HG03432 (cell line): ENCODE measurements at regions not wholly inside any gene's neighbourhood (a gene's known extent, or its start where the extent isn't known, plus 50 kb on each side); places are given as distances from the start of the nearest gene placed in this dataset.
A peak's percentile ranks its signal among the peaks of the same experiment; 100 is the strongest.
"Not testable (repeated sequence)": the region's sequence is repeated elsewhere in the genome, so short reads cannot be mapped to it uniquely, and the experiment has no call there.

Experiments
- ATAC-seq: cut with Tn5 transposase; IDR thresholded peaks from one replicate; pipeline ENCODE4 v1.9.1; 2021; ENCODE audit warnings: mild to moderate bottlenecking, moderate library complexity; ENCODE audit not compliant: unreplicated experiment

DNA sequence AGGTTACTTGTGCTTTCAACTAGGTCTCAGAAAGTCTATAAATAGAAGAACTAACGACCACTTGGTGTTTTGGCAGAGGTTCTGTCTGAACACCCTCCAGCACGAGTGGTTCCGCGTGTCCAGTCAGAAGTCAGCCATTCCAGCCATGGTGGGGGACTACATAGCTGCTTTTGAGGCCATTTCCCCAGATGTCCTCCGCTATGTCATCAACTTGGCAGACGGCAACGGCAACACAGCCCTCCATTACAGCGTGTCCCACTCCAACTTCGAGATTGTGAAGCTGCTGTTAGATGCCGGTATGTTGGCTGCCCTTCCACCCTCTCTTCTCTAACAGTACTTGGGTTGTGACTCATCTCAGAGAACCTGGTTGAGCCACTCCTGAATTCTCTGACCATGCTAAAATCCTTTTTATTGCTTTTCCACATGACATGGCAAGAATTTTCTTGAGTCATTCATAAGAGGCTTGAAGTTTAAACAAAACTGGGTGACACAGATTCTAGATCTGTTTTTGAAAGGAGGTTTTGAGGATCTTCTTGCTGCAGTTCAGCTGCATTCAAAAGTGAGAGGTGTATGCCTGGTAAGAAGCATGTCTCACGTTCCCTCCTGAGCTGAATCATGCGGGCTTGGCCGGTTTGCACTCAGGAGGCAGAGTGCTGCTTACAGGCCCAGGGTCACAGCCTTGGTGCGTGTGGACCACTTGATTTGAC is 103.1 kb upstream of the DMRT1 start:
- no peak for ATAC-seq

DNA sequence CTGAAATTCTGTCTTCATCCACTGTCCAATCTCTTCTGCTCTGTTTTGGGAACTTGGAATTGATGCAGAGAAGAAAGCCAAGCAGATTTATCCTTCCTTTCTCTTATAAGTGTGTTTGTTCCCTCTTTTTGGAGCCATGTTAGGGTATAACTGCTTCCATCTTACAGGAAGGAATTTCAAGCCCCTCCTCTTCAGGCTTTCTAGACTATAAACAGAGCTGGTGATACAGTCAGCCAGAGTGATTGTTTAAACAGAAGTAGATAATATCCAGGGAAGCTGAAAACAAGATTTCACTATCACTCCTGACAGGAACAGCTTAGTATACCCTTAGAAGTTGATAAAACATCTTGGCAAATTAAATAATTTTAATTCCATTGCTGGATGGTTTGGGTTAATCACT is 102.1 kb upstream of the DMRT1 start:
- ATAC-seq = no peak

DNA sequence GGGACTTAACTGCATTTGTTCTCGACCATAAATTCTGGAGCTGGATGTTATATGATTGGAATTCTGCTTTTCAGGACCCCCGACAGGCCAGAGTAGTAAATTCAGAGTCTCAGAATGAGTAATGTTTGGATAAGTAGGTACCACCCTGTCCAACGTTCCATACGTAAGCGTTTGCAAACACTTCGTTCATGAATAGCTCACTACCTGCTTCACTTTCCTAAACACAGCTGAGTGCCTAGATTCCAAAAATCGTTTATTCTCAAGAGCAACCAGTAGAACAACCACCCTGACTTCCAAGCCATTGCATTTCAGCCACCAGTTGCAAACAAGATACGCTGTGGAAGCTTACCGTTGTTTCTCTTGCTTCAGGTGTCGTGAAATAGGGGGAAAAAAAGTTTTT is 101.3 kb upstream of the DMRT1 start:
- no peak for ATAC-seq

DNA sequence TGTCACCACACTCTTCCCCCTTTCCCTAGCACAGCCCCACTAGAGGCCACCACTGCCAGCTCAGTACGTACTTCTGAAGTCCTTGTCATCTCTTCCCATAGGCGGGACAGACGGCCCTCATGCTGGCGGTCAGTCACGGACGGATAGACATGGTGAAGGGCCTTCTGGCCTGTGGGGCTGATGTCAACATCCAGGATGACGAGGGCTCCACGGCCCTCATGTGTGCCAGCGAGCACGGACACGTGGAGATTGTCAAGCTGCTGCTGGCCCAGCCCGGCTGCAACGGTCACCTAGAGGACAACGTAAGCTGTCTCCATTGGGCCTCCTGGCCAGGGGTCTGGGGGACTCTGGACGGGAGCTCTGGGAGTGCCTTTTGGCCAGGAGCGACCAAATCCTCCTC is 99.4 kb upstream of the DMRT1 start:
- ATAC-seq = no peak

DNA sequence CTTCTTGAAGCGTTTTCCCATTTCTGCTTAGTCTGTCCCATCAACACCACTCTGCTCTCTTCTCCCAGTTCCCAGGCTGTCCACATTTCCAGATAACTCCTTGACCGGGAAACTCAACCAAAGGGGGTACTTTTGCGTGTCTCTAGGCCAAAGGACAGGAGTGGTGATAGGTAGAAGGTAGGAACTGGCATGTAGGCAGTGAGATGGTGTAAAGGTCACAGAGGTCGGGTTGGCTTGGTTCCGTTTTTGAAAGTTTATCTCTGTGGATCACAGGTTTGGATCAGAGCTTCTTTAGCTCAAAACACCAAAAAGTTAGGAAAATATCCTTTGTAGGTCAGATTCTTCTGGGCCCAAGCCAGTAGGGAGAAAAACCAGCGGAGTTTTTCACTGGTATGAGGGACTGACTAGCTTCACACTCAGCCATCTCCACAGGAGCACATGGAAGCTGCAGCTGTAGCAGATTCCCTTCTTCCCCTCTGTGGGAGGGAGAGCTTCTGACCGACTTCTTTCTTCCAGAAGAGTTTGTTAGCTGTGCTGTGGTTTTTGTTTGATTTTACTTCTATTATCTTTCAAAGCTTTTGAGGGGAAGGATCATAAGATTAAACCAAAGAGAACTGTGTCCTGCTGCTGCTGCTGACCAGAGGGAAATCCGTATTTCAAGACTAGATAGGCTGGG is 98.4 kb upstream of the DMRT1 start:
- ATAC-seq = no peak

DNA sequence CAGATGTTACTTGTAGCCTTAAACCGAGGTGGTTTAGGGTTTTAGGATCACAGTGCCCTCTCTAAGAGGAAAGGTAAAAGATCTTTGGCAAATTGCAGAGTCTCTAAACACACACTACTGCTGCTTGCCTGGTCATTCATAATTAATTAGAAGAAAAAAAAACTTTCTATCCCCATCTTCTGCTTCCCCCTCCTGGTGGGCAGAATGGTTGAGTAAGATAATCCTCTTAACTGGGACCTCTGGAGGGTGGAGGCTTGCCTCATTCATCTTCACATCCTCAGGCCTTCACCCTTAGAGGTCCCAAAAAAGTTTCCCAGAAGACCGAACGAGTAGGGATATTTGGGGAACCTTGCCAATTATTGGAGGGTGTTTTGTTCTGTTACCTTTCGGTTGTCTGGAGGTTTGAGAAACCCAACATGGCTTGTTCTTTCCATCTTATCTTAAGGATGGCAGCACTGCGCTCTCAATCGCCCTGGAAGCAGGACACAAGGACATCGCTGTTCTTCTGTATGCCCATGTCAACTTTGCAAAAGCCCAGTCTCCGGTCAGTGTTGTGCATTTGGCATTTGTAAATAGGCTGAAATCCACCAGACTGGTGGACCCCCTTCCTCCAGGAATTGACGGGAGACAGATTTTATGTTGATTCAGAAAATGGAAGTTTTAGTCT is 97.3 kb upstream of the DMRT1 start:
- no peak for ATAC-seq

DNA sequence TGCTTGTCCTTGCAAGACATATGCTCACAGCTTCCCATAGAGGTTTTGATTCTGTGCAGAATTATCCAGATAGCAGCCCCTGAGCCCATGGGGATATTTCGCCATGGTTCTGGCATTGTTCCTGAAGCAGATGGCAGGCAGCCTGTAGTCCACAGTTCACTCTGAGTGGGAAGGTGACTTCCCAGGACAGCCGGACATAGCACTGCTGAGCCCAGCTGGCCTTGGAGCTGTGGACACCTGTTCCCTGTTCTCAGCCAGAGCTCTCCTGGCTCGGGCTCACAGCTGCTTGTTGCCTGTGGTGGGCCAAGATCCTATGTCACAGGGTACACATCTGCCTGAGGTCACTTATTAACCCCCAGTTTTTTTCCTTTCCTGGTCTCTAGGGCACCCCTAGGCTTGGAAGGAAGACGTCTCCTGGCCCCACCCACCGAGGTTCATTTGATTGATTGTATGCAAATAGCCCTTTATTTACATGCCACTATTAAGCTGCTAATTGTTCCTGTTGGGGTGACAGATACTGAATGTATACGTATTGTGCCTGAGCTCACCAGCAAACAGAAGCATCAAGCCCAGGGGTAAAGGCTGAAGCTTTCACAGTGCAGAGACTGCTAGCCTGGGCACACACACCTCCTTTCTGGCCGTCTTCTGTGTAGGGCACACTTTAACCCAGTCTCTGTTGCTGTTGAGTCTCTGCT is 96.6 kb upstream of the DMRT1 start:
- ATAC-seq = no peak

DNA sequence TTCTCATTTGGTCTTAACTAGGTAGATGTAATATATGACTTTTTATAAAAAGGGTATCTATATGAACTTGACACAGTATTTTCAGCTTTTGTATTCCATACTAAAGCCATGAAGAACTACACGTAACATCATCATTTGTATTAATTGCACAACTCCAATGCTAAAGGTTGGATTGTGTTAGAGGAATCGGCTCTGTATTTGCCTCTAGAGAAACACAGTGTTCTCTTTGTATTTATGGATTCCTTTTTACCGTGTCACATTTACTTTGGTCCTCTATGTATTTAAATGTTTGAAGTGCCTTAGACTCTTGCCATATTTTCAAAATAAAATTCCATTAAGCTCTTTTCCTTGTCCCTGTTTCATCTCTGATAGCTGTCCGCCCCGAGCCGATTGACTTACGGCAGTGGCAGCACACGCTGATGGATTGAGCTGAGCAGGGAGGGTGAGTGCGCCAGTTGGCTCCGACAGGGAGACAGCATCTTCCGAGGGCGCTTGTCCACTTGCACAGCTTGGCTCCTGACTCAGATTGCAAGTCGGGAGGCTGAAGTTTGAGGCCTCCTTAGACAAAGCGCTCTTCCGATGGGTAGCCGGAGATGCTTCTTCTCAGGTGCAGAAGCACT is 95.6 kb upstream of the DMRT1 start:
- ATAC-seq = no peak

DNA sequence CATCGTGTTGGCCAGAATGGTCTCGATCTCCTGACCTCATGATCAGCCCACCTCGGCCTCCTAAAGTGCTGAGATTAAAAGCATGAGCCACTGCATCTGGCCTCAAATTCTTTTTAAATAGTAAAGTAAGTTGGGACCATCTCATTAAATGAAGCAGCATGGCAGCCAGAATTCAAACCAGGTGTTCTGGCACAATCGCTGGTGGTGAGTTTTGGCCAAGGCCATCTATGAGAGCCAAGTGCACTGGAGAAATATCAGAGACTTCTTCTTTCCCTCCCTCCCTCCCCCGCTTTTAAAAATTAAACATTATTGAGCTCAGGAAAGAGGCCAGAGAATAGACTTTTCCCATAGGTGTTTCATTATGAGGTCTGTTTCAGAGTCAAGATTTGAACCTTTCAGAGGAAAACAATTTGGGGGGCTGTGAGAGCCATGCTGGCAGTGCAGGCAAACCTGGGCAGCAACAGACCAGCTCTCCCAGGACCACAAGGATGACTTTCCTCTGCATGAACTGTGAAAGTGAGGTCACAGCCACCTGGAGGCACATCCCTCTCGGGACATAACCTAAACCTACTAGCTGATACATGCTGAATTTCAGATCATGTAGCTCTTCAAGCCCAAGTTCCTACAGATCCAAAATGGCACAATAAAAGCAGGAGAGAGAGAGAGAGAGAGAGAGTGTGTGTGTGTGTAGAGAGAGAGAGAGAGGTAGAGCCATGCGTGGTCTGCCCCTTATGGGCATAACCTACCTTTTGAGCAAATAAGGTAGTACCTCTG is 94.6 kb upstream of the DMRT1 start:
- ATAC-seq = no peak

DNA sequence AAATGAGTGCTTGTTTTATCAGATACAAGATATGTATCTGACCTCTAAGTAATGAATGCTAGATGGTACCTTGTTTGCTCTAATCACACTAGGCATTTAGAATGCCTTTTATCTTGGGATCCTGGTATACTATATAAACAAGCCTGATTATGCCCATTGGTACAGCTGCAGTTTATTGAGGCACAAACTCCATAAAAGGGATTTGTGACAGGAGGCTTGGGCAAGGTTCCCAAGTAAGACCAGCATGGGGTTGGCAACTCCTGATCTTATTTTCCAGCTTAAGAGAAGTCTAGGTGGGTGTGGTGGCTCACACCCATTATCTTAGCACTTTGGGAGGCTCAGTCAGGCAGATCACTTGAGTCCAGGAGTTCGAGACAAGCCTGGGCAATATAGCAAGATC is 93.9 kb upstream of the DMRT1 start:
- ATAC-seq = no peak

DNA sequence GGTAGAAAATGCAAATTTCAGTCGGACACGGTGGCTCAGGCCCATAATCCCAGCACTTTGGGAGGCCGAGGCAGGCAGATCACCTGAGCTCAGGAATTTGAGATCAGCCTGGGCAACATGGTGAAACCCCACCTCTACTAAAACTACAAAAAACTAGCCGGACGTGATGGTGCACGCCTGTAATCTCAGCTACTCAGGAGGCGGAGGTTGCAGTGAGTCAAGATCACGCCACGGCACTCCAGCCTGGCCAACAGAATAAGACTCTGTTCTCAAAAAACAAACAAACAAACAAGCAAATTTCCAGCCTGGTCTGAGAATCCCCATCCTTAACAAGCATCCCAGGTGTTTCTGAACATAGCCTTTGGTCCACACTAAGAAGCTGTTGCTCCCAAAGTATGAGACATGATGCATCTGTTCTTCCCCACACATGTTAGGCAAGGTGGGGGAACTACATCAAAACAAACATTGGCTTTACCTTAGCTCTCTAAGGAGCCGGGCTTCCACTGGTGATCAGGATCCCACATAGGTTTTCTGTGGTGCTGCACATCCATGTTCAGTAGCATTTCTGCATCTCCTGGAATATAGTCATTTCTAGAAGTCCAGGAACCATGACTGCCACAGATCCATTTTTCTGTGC is 92.5 kb upstream of the DMRT1 start:
- no peak for ATAC-seq

DNA sequence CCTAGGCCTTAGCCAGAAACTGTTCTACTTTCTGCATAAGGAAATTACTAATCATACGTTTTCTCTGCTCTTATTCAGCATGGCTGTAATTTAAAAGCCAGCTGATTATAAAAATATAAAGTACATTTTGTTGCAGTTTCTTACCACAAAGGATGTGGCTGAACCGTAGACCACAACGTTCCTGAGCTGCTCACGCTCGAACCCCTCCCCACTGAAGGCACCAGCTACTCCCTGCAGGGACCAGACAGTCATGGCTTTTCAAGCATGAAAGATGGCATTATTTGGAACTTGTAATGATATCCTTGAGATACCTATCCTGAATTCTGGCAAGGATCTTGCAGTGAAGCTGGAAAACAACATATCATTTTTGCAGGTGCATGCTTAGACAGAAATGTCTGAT is 91.8 kb upstream of the DMRT1 start:
- no peak for ATAC-seq

DNA sequence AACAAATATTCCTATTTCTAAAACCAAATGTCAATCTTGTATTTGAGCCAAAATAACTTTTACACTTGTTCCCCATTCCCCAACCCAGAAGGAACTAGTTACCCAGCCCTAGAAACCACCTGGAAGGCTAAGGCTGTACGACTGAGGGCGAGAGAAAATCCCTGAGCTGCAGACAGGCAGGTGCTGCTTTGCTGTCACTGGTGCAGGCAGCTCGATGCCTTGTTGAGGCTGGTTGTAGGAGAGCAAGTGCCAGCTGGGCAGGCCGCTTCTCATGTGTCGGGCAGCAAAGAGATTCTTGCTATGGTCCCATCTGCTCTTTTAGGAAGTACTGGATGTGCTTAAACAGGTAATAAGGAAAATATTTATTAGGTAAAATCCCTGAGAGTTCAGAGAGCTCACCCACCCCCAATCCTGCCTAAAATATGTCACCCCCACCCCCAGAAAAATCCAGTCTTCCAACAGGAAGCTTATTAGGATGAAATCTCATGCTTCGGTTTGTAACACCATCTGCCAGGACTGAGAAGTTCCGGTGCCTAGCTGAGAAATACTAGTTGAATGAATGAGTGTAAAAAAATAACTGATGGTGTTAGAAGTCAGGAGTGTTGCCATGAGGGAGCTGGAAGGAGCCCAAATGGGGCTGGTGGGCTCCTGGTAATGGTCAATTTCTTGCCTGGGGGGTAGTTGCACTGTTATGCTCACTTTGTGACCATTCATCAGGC is 91.1 kb upstream of the DMRT1 start:
- ATAC-seq = no peak

DNA sequence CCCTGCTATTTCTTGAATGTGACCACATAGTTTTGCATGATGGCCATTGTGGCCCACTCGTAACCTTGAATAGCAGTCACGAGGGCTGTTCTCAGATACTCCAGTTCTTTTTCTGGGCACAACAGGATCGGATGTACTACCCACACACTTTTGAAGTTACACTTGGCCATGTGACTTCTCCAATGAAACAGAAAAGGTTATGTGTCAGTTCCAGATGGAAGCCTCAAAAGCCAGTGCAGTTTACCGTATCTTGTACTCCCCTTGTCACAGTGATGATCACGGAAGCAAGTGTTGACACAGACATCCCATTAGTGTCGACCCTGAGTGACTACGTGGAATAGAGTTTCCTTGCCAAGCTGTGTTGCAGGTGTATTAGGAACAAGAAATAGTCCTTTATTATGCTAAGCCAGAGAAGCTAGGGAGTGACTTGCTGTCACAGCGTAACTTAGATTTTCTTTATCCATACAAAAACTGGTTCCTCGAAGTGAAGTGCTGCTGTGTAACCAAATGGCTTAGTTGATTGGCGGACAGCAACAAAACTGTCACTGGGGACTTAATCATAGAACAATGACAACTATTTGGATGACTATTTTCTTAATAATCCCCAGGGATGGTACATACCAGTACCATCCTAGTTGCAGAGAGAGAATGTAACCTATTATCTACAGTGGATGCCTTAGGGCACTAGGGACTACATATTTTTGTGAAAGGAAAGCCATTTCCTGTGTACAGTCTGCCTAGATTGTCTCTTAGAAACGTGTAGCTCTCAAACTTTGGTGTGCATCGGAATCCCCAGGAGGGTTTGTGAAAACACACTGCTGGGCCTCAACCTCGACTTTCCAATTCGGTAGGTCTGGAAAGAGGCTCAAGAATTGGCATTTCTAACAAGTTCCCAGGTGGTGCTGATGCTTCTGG is 90.1 kb upstream of the DMRT1 start:
- ATAC-seq = peak; percentile 85

DNA sequence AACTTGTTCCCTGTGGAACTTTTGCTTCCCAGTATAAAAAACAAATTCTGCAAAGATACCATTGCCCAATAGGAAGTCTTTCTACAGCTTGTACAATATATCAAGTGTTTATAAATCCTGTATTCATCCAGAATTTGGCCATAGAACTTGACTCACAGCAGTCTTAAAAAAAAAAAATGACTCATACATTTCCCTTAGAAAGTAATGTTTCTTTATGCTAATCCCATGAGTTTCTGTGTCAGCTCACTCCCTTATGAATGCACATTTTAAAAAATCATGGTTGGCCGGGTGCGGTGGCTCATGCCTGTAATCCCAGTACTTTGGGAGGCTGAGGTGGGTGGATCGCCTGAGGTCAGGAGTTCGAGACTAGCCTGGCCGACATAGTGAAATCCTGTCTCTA is 89.3 kb upstream of the DMRT1 start:
- ATAC-seq = no peak

DNA sequence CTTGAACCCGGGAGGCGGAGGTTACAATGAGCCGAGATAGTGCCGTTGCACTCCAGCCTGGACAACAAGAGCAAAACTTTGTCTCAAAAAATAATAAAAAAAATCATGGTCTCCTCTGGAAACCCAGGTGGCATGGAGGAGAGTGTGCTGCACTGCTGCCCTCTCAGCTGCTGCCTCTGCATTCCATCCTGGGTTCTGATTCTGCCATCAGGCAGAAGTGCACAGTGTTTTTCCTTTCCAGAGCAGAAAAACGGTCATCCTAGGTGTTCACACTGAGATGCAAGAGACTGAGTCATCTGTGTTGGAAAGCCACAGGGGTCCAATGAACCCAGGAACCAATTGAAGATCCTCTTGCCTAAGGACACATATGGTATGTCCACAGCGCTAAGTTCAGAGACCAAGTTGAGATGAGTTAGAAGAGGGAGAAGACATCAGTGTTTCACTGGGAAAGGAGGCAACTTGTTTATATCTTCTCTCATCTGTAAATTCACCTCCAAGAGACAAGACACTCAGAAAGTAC is 88.8 kb upstream of the DMRT1 start:
- ATAC-seq = no peak

DNA sequence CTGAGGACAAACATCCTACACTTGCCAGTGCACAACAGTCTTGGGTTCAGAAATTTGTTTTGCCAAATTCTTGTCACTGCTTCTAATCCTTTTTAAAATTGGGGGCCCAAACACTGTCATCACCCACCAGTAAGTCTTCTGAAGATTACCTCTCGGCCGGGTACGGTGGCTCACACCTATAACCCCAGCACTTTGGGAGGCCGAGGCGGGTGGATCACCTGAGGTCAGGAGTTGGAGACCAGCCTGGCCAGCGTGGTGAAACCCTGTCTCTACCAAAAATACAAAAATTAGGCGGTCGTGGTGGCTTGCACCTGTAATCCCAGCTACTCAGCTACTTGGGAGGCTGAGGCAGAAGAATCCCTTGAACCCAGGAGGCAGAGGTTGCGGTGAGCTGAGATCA is 87.8 kb upstream of the DMRT1 start:
- ATAC-seq = not testable (repeated sequence)
